ENCODE measurements at regions not wholly inside any gene's neighbourhood (a gene's known extent, or its start where the extent isn't known, plus 50 kb on each side); places are given as distances from the start of the nearest gene placed in this dataset.
"Not testable (repeated sequence)": the region's sequence is repeated elsewhere in the genome, so short reads cannot be mapped to it uniquely, and the experiment has no call there.

- peaks cover under 1% of the 10 kb centered on the region for H3K9me3 Mint-ChIP-seq (ENCODE audit: insufficient read depth)
- no peak for ATAC-seq
- H3K27me3 Mint-ChIP-seq (ENCODE audit: low read depth): no peaks in the 10 kb centered on the region
- no peaks in the 10 kb centered on the region for H3K4me1 Mint-ChIP-seq (ENCODE audit: low read depth)
- H3K4me3 Mint-ChIP-seq: no peak overlapping the region
- no peak overlapping the region for H3K27ac Mint-ChIP-seq
- ChIA-PET POLR2A (no interaction called here), CTCF (no interaction called here)
- H3K36me3 Mint-ChIP-seq (ENCODE audit: low read depth): no peaks in the 10 kb centered on the region
- no peak for DNase-seq
These were observed 481.7 kb upstream of the NR3C2 start for GRCh38 chr4:148923881-148924280.

GRCh38 chr4:148922497-148922896 lies 480.3 kb upstream of the NR3C2 start:
- ChIA-PET CTCF (no interaction called here), POLR2A (no interaction called here)
- no peaks in the 10 kb centered on the region for H3K4me1 Mint-ChIP-seq (ENCODE audit: low read depth)
- DNase-seq (no peak), ATAC-seq (no peak)
- H3K36me3 Mint-ChIP-seq (ENCODE audit: low read depth): no peaks in the 10 kb centered on the region
- no peaks in the 10 kb centered on the region for H3K27me3 Mint-ChIP-seq (ENCODE audit: low read depth)
- no peak overlapping the region for H3K27ac Mint-ChIP-seq
- H3K4me3 Mint-ChIP-seq: no peak overlapping the region
- no peaks in the 10 kb centered on the region for H3K9me3 Mint-ChIP-seq (ENCODE audit: insufficient read depth)

GRCh38 chr4:148914734-148915133 lies 472.5 kb upstream of the NR3C2 start:
- H3K9me3 Mint-ChIP-seq (ENCODE audit: insufficient read depth): no peaks in the 10 kb centered on the region
- H3K4me1 Mint-ChIP-seq (ENCODE audit: low read depth): no peaks in the 10 kb centered on the region
- H3K27ac Mint-ChIP-seq: no peak overlapping the region
- no peak overlapping the region for H3K4me3 Mint-ChIP-seq
- CTCF ChIA-PET: no interaction called here
- H3K36me3 Mint-ChIP-seq (ENCODE audit: low read depth): no peaks in the 10 kb centered on the region
- DNase-seq (no peak), ATAC-seq (no peak)
- H3K27me3 Mint-ChIP-seq (ENCODE audit: low read depth): no peaks in the 10 kb centered on the region
- POLR2A ChIA-PET: no interaction called here

GRCh38 chr4:148914301-148914700 lies 472.1 kb upstream of the NR3C2 start:
- POLR2A ChIA-PET: no interaction called here
- CTCF ChIA-PET: no interaction called here
- Mint-ChIP-seq H3K36me3 (ENCODE audit: low read depth) (no peaks in the 10 kb centered on the region), H3K9me3 (ENCODE audit: insufficient read depth) (no peaks in the 10 kb centered on the region), H3K4me1 (ENCODE audit: low read depth) (no peaks in the 10 kb centered on the region), H3K27me3 (ENCODE audit: low read depth) (no peaks in the 10 kb centered on the region), H3K4me3 (no peak overlapping the region), H3K27ac (no peak overlapping the region)
- ATAC-seq (no peak), DNase-seq (no peak)

- no peak overlapping the region for H3K4me3 Mint-ChIP-seq
- H3K9me3 Mint-ChIP-seq (ENCODE audit: insufficient read depth): peaks cover 7% of the 10 kb centered on the region
These were observed 461.2 kb upstream of the NR3C2 start for GRCh38 chr4:148903388-148903787.

GRCh38 chr4:148901075-148901705 lies 459.0 kb upstream of the NR3C2 start:
- H3K27ac Mint-ChIP-seq: no peak overlapping the region
- DNase-seq (no peak), ATAC-seq (no peak)
- H3K9me3 Mint-ChIP-seq (ENCODE audit: insufficient read depth): peaks cover 14% of the 10 kb centered on the region
- H3K27me3 Mint-ChIP-seq (ENCODE audit: low read depth): no peaks in the 10 kb centered on the region
- POLR2A ChIA-PET: interaction anchor here (0.6 kb wide), 1 partner anchor 489 kb away, joined by 3 read pairs; no protein-coding TSS in a partner anchor
- CTCF ChIA-PET: no interaction called here
- H3K4me1 Mint-ChIP-seq (ENCODE audit: low read depth): no peaks in the 10 kb centered on the region
- no peak overlapping the region for H3K4me3 Mint-ChIP-seq
- H3K36me3 Mint-ChIP-seq (ENCODE audit: low read depth): no peaks in the 10 kb centered on the region

More at GRCh38 chr4:148903388-148903787, 461.2 kb upstream of the NR3C2 start:
- H3K36me3 Mint-ChIP-seq (ENCODE audit: low read depth): no peaks in the 10 kb centered on the region
- no peaks in the 10 kb centered on the region for H3K27me3 Mint-ChIP-seq (ENCODE audit: low read depth)
- no peak overlapping the region for H3K27ac Mint-ChIP-seq
- DNase-seq (no peak), ATAC-seq (no peak)
- ChIA-PET POLR2A (no interaction called here), CTCF (no interaction called here)
- H3K4me1 Mint-ChIP-seq (ENCODE audit: low read depth): no peaks in the 10 kb centered on the region

- peaks cover 14% of the 10 kb centered on the region for H3K9me3 Mint-ChIP-seq (ENCODE audit: insufficient read depth)
- H3K4me1 Mint-ChIP-seq (ENCODE audit: low read depth); H3K27ac Mint-ChIP-seq; H3K27me3 Mint-ChIP-seq (ENCODE audit: low read depth); H3K36me3 Mint-ChIP-seq (ENCODE audit: low read depth); POLR2A ChIA-PET; H3K4me3 Mint-ChIP-seq; ATAC-seq; DNase-seq; CTCF ChIA-PET: not testable (repeated sequence)
These were observed 455.9 kb upstream of the NR3C2 start for GRCh38 chr4:148898139-148898538.

- POLR2A ChIA-PET: no interaction called here
- DNase-seq (no peak), ATAC-seq (no peak)
- CTCF ChIA-PET: no interaction called here
- Mint-ChIP-seq H3K4me1 (ENCODE audit: low read depth) (no peaks in the 10 kb centered on the region), H3K36me3 (ENCODE audit: low read depth) (peaks cover 2% of the 10 kb centered on the region), H3K9me3 (ENCODE audit: insufficient read depth) (peaks cover 4% of the 10 kb centered on the region), H3K27me3 (ENCODE audit: low read depth) (no peaks in the 10 kb centered on the region), H3K4me3 (no peak overlapping the region), H3K27ac (no peak overlapping the region)
These were observed 450.9 kb upstream of the NR3C2 start for GRCh38 chr4:148893095-148893494.

GRCh38 chr4:148883891-148884290 lies 441.7 kb upstream of the NR3C2 start:
- ATAC-seq (no peak), DNase-seq (no peak)
- Mint-ChIP-seq H3K36me3 (ENCODE audit: low read depth) (no peaks in the 10 kb centered on the region), H3K27ac (no peak overlapping the region), H3K4me3 (no peak overlapping the region), H3K4me1 (ENCODE audit: low read depth) (no peaks in the 10 kb centered on the region), H3K27me3 (ENCODE audit: low read depth) (no peaks in the 10 kb centered on the region), H3K9me3 (ENCODE audit: insufficient read depth) (no peaks in the 10 kb centered on the region)
- ChIA-PET POLR2A (no interaction called here), CTCF (no interaction called here)

GRCh38 chr4:148883435-148883834 lies 441.2 kb upstream of the NR3C2 start:
- Mint-ChIP-seq H3K27me3 (ENCODE audit: low read depth) (no peaks in the 10 kb centered on the region), H3K4me1 (ENCODE audit: low read depth) (no peaks in the 10 kb centered on the region), H3K4me3 (no peak overlapping the region), H3K9me3 (ENCODE audit: insufficient read depth) (no peaks in the 10 kb centered on the region), H3K27ac (no peak overlapping the region), H3K36me3 (ENCODE audit: low read depth) (no peaks in the 10 kb centered on the region)
- ChIA-PET CTCF (no interaction called here), POLR2A (no interaction called here)
- no peak for ATAC-seq
- no peak for DNase-seq

- Mint-ChIP-seq H3K36me3 (ENCODE audit: low read depth) (no peaks in the 10 kb centered on the region), H3K9me3 (ENCODE audit: insufficient read depth) (no peaks in the 10 kb centered on the region), H3K27me3 (ENCODE audit: low read depth) (no peaks in the 10 kb centered on the region), H3K4me1 (ENCODE audit: low read depth) (no peaks in the 10 kb centered on the region), H3K27ac (no peak overlapping the region), H3K4me3 (no peak overlapping the region)
- CTCF ChIA-PET: no interaction called here
- POLR2A ChIA-PET: no interaction called here
- no peak for DNase-seq
- ATAC-seq: no peak
These were observed 439.8 kb upstream of the NR3C2 start for GRCh38 chr4:148881860-148882643.

GRCh38 chr4:148874331-148874730 lies 432.1 kb upstream of the NR3C2 start:
- POLR2A ChIA-PET: no interaction called here
- H3K36me3 Mint-ChIP-seq (ENCODE audit: low read depth): no peaks in the 10 kb centered on the region
- DNase-seq (no peak), ATAC-seq (no peak)
- no peaks in the 10 kb centered on the region for H3K9me3 Mint-ChIP-seq (ENCODE audit: insufficient read depth)
- H3K27ac Mint-ChIP-seq: no peak overlapping the region
- CTCF ChIA-PET: no interaction called here
- no peaks in the 10 kb centered on the region for H3K27me3 Mint-ChIP-seq (ENCODE audit: low read depth)
- H3K4me3 Mint-ChIP-seq: no peak overlapping the region
- no peaks in the 10 kb centered on the region for H3K4me1 Mint-ChIP-seq (ENCODE audit: low read depth)

- POLR2A ChIA-PET: no interaction called here
- no peak overlapping the region for H3K27ac Mint-ChIP-seq
These were observed 426.0 kb upstream of the NR3C2 start for GRCh38 chr4:148868191-148868590.

More at GRCh38 chr4:148868191-148868590, 426.0 kb upstream of the NR3C2 start:
- Mint-ChIP-seq H3K4me3 (no peak overlapping the region), H3K9me3 (ENCODE audit: insufficient read depth) (no peaks in the 10 kb centered on the region), H3K4me1 (ENCODE audit: low read depth) (no peaks in the 10 kb centered on the region), H3K27me3 (ENCODE audit: low read depth) (no peaks in the 10 kb centered on the region), H3K36me3 (ENCODE audit: low read depth) (no peaks in the 10 kb centered on the region)
- CTCF ChIA-PET: no interaction called here
- no peak for DNase-seq
- no peak for ATAC-seq
